Heart right ventricle (tissue), 16 donors: ENCODE measurements at regions not wholly inside any gene's neighbourhood (a gene's known extent, or its start where the extent isn't known, plus 50 kb on each side); places are given as distances from the start of the nearest gene placed in this dataset.

ENCODE experiments used
- ATAC-seq, 8 donors: fragments of 200-7000 bp; cut with Tn5 transposase; one replicate each; pipeline ENCODE4 v1.9.1; 2020; ENCODE audit warnings: mild to moderate bottlenecking in 8 of 8, moderate library complexity in 8 of 8, moderate number of reproducible peaks in 1 of 8
- DNase-seq, 2 donors: peaks; one replicate each; pipeline ENCODE4 v3.0.0-alpha.2; 2020
- H3K27ac ChIP-seq, 10 donors: fragments of 200-600 bp; sonication (generic) in 2 of 10; one replicate each; pipeline versions ENCODE4 v1.5.0 to v1.8.0; 2020 to 2022; ENCODE audit warnings: mild to moderate bottlenecking in 3 of 10
- H3K27me3 ChIP-seq, 7 donors: fragments of 200-600 bp; one replicate each; pipeline ENCODE4 v1.8.0; 2021 to 2022; ENCODE audit warnings: mild to moderate bottlenecking in 2 of 7
- H3K36me3 ChIP-seq, 9 donors: fragments of 200-600 bp; sonication (generic) in 1 of 9; one replicate each; pipeline versions ENCODE4 v1.5.0 to v1.8.0; 2020 to 2022; ENCODE audit warnings: mild to moderate bottlenecking in 2 of 9
- H3K4me1 ChIP-seq, 9 donors: fragments of 200-600 bp; sonication (generic) in 1 of 9; one replicate each; pipeline versions ENCODE4 v1.5.0 to v1.8.0; 2020 to 2022; ENCODE audit warnings: mild to moderate bottlenecking in 4 of 9
- H3K4me3 ChIP-seq, 10 donors: fragments of 200-600 bp; sonication (generic) in 2 of 10; one replicate each; pipeline versions ENCODE4 v1.5.0 to v1.8.0; 2020 to 2022; ENCODE audit warnings: mild to moderate bottlenecking in 7 of 10, moderate library complexity in 2 of 10
- H3K9me3 ChIP-seq, 11 donors: fragments of 200-600 bp in 10 of 11; sonication (generic) in 2 of 11; one replicate each; pipeline versions ENCODE4 v1.5.0 to v1.8.0; 2013 to 2022; ENCODE audit warnings: mild to moderate bottlenecking in 2 of 11, control low read depth in 1 of 11, moderate library complexity in 1 of 11
- WGBS, 2 donors: extraction: QIAGEN DNeasy Blood & Tissue Kit; methylation state at CpG; one replicate each; pipeline ENCODE4 v1.1.7; 2013; ENCODE audit warnings: inconsistent platforms in 1 of 2; 5-methylcytosine and 5-hydroxymethylcytosine counted together
- intact Hi-C, 10 donors: fragments of 100-400 bp; cut with DNase I; formaldehyde crosslinking; loops; one replicate each; pipeline versions ENCODE4 v1.11.1 to v1.14.2; 2022
- TF ChIP-seq, protein P1 (sequence below), 9 donors: fragments of 200-600 bp; sonication (generic) in 2 of 9; IDR thresholded peaks; one replicate each; pipeline versions ENCODE4 v1.5.0 to v1.8.0; 2021 to 2022; ENCODE audit warnings: antibody characterized with exemption in 9 of 9, mild to moderate bottlenecking in 5 of 9, moderate library complexity in 1 of 9
- donor health status: Arrhythmogenic right ventricular cardiomyopathy.
- donor health status: ischemic (EF 13 %, LVEDD 7.1; RV severe dilation, severe dysfunction).
- donor health status: healthy with polysubstance abuse.
- donor health status: DM: no; HTN: yes; CAD: no.
- donor health status: DM: no; HTN: no; CAD: no.
- donor health status: ischemic (EF 25% LVEDD 6.9; RV normal size, moderate dysfunction).
- donor health status: ischemic (EF 25% LVEDD 5.7; RV mildly dilated, moderate dysfunction).
- donor health status: healthy.
- donor health status: DM: yes; HTN: yes; CAD: no.
- donor health status: Ischemic cardiomyopathy.
- donor health status: ischemic (EF 35%, LVEDD 5.7; RV mildly dilated, moderate dysfunction).
- donor health status: nonischemic (EF 11% LVEDD 7.7; RV severe dilation, severe dysfunction).
- donor health status: DM: yes; HTN: yes; CAD: no.
- donor health status: PGD.
- donor health status: ischemic (EF 29% LVEDD 5.4; RV normal size, mild dysfunction).
- donor health status: nonischemic (EF 23%, LVEDD 6.1; RV moderate dilation, normal function).

DNA sequence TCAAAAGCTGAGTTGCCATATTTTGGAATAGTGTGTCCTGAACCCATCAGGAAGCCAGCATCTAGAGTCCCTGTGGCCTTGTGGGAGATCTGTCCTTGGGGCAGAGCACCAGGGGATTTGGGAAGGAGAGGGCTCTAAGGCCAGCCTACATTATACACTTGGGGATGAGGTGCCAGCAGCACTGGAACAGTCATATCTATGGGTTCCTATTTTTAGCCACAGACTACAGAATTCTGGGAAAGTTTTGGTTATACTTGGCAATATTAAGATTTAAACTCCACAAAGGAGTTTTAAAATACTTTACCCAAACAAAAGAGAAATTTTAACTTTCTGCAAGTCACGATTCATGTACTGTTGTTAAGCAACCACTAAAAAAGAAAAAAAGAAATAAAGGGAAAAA is 405.7 kb upstream of the MMADHC start:
- H3K36me3 ChIP-seq = no peaks in the 10 kb centered on the region
- ATAC-seq (no peak), DNase-seq (no peak)
- H3K4me3 ChIP-seq = no peak overlapping the region
- no peaks in the 10 kb centered on the region for H3K27me3 ChIP-seq
- no peaks in the 10 kb centered on the region for H3K9me3 ChIP-seq
- no peak overlapping the region for H3K27ac ChIP-seq
- 68 to 81% methylated on average over 1 of the region's 1 CpG for WGBS, 2 donors
- peaks cover 0 to 54% (median 5%) of the 10 kb centered on the region in 9 donors for H3K4me1 ChIP-seq
- intact Hi-C loops = no loop called here
- TF ChIP-seq, protein P1, sequence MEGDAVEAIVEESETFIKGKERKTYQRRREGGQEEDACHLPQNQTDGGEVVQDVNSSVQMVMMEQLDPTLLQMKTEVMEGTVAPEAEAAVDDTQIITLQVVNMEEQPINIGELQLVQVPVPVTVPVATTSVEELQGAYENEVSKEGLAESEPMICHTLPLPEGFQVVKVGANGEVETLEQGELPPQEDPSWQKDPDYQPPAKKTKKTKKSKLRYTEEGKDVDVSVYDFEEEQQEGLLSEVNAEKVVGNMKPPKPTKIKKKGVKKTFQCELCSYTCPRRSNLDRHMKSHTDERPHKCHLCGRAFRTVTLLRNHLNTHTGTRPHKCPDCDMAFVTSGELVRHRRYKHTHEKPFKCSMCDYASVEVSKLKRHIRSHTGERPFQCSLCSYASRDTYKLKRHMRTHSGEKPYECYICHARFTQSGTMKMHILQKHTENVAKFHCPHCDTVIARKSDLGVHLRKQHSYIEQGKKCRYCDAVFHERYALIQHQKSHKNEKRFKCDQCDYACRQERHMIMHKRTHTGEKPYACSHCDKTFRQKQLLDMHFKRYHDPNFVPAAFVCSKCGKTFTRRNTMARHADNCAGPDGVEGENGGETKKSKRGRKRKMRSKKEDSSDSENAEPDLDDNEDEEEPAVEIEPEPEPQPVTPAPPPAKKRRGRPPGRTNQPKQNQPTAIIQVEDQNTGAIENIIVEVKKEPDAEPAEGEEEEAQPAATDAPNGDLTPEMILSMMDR (IDR thresholded peaks at IDR 0.05) = no peak

DNA sequence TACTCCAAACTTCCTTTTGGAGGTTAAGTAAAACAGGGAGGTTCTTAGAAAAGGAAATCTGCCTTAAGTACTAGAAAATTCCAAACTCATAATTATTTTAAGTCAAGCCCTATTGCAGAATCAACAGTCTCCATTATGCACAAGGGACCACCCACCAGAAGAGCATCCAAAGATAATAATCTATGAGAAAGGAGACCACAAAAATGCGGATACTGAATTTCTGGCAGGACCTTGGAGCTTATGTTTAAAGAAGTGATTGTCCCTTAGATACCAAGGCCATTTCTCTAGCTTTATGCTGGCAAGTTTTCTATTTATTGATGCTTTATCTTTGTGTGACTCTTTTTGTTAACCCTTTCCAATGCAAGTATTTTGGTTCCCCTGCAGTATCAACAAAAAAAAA is 404.0 kb upstream of the MMADHC start:
- no peak overlapping the region for H3K27ac ChIP-seq
- intact Hi-C loops = no loop called here
- H3K4me3 ChIP-seq = no peak overlapping the region
- H3K9me3 ChIP-seq = no peaks in the 10 kb centered on the region
- DNase-seq (no peak), ATAC-seq (peak in 3 of 8 donors; percentile 21 to 24 (median 24))
- H3K4me1 ChIP-seq = peaks cover 0 to 58% (median 5%) of the 10 kb centered on the region in 9 donors
- WGBS, 2 donors = 46 to 61% methylated on average over 1 of the region's 1 CpG
- TF ChIP-seq, protein P1 (IDR thresholded peaks at IDR 0.05) = no peak
- no peaks in the 10 kb centered on the region for H3K36me3 ChIP-seq
- H3K27me3 ChIP-seq = no peaks in the 10 kb centered on the region

DNA sequence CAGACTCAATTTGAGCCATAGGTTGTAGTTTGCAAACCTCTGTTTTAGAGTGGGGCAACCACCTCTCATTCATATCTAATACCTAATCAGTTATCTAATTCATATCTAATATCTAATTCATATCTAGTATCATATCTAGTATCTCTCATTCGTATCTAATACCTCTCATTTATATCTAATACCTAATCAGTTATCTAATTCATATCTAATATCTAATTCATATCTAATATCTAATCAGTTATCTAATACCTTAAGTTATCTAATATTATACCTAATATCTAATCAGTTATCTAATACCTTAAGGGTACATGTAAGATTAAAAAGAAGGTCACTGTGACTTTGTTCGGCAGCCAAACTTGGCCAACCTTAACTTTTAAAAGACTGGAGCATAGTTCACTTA is 403.4 kb upstream of the MMADHC start:
- 52 to 66% methylated on average over 2 of the region's 2 CpGs for WGBS, 2 donors
- ATAC-seq = no peak
- no peak overlapping the region for H3K4me3 ChIP-seq
- intact Hi-C loops = no loop called here
- H3K27ac ChIP-seq = no peak overlapping the region
- no peaks in the 10 kb centered on the region for H3K9me3 ChIP-seq
- H3K36me3 ChIP-seq = no peaks in the 10 kb centered on the region
- H3K4me1 ChIP-seq = peaks cover 0 to 58% (median 5%) of the 10 kb centered on the region in 9 donors
- H3K27me3 ChIP-seq = no peaks in the 10 kb centered on the region
- TF ChIP-seq, protein P1 (IDR thresholded peaks at IDR 0.05) = no peak
- no peak for DNase-seq

DNA sequence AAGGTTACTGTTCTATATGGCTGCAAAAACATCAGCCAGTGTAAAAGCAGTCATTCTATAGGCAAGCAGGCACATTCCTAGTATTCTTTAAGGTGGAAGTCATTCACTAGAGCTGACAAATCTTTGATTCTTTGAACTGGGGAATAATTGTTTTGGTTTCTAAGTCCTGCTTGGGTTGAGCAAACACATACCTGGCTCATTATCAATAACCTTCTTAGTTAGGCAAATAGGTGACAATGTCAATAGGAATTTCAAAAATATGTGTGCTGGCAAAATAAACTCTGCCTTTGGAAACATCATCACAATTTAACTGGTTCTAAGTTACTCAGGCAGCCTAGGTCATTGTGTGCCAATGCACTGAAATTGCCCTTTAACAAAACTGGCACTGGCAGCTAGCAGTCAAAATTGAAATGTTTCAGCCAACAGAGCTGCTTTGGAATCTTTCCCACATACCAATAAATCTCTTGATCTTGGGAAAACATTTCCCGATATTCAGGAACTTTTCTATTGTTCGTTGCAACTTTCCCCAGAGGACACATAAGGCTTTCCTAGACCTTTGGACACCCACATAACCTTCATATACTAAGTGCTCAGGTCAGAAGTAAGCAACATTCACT is 402.0 kb upstream of the MMADHC start:
- DNase-seq (no peak), ATAC-seq (peak in 4 of 8 donors; percentile 35 to 42 (median 40))
- Histone ChIP-seq H3K36me3 (no peaks in the 10 kb centered on the region), H3K9me3 (no peaks in the 10 kb centered on the region), H3K4me3 (no peak overlapping the region), H3K27ac (no peak overlapping the region), H3K27me3 (no peaks in the 10 kb centered on the region), H3K4me1 (peaks cover 0 to 58% (median 5%) of the 10 kb centered on the region in 9 donors)
- intact Hi-C loops = no loop called here
- 53 to 61% methylated on average over 2 of the region's 2 CpGs for WGBS, 2 donors
- TF ChIP-seq, protein P1 (IDR thresholded peaks at IDR 0.05) = no peak
